CD4-positive, alpha-beta memory T cell (primary cell): ENCODE measurements at regions not wholly inside any gene's neighbourhood (a gene's known extent, or its start where the extent isn't known, plus 50 kb on each side); places are given as distances from the start of the nearest gene placed in this dataset.

ENCODE experiments used
- CTCF ChIA-PET: fragments of 350-600 bp; sonication (Branson Sonifier 250); formaldehyde crosslinking; loops from one replicate; lab custom pipeline; 2021; ENCODE audit warnings: inconsistent platforms; ENCODE audit not compliant: partially characterized antibody; lab: Charles Lee
- POLR2A ChIA-PET: fragments of 350-600 bp; sonication (Branson Sonifier 250); formaldehyde crosslinking; loops from one replicate; lab custom pipeline; 2021; ENCODE audit not compliant: partially characterized antibody; lab: Charles Lee
- DNase-seq, 5 donors: peaks; one replicate each; pipeline versions ENCODE4 v3.0.0 to v3.0.0-alpha.2; 2020 to 2022; ENCODE audit warnings: mixed read lengths in 1 of 5
- H3K27ac ChIP-seq: one replicate; pipeline ENCODE4 v1.7.0; 2013; ENCODE audit warnings: low read depth, low read length
- H3K27me3 ChIP-seq: 2 replicates; pipeline ENCODE4 v1.7.0; 2013; ENCODE audit warnings: mild to moderate bottlenecking, low read length, moderate library complexity; ENCODE audit not compliant: insufficient read depth
- H3K36me3 ChIP-seq: 2 replicates; pipeline ENCODE4 v1.7.0; 2013; ENCODE audit warnings: mild to moderate bottlenecking, low read length, moderate library complexity; ENCODE audit not compliant: insufficient read depth
- H3K4me1 ChIP-seq: 2 replicates; pipeline ENCODE4 v1.7.0; 2013; ENCODE audit warnings: mild to moderate bottlenecking, low read length, moderate library complexity; ENCODE audit not compliant: insufficient read depth
- H3K4me3 ChIP-seq, 2 donors: one replicate each; pipeline ENCODE4 v1.7.0; 2013; ENCODE audit warnings: low read length in 2 of 2, mild to moderate bottlenecking in 1 of 2
- H3K9me3 ChIP-seq, 2 donors: one replicate each; pipeline ENCODE4 v1.7.0; 2013; ENCODE audit warnings: low read length in 2 of 2, control low read depth in 1 of 2; ENCODE audit not compliant: control insufficient read depth in 1 of 2
- H3K27ac Mint-ChIP-seq, 7 donors: one replicate each; pipeline ENCODE4 v1.8.0; 2020 to 2021; ENCODE audit warnings: mixed read lengths in 7 of 7, mild to moderate bottlenecking in 6 of 7, inconsistent platforms in 3 of 7, moderate library complexity in 3 of 7
- H3K27me3 Mint-ChIP-seq, 2 donors: one replicate each; pipeline ENCODE4 v1.8.0; 2020 to 2021; ENCODE audit warnings: mixed read lengths in 2 of 2
- H3K36me3 Mint-ChIP-seq, 2 donors: one replicate each; pipeline ENCODE4 v1.8.0; 2020 to 2021; ENCODE audit warnings: mixed read lengths in 2 of 2, inconsistent platforms in 1 of 2, mild to moderate bottlenecking in 1 of 2
- H3K4me1 Mint-ChIP-seq, 4 donors: one replicate each; pipeline ENCODE4 v1.8.0; 2020 to 2021; ENCODE audit warnings: mixed read lengths in 4 of 4, mild to moderate bottlenecking in 1 of 4
- H3K4me3 Mint-ChIP-seq, 8 donors: one replicate each; pipeline ENCODE4 v1.8.0; 2020 to 2021; ENCODE audit warnings: mixed read lengths in 8 of 8, mild to moderate bottlenecking in 7 of 8, moderate library complexity in 6 of 8, inconsistent platforms in 3 of 8
- H3K9me3 Mint-ChIP-seq, 8 donors: one replicate each; pipeline ENCODE4 v1.8.0; 2020 to 2021; ENCODE audit warnings: mixed read lengths in 8 of 8, mild to moderate bottlenecking in 5 of 8, inconsistent platforms in 3 of 8, moderate library complexity in 1 of 8
- intact Hi-C: fragments of 100-400 bp; cut with micrococcal nuclease; formaldehyde crosslinking; loops from one replicate; pipeline ENCODE4 v1.15.1; 2023

GRCh38 chr2:239891698-239892097, 133.4 kb downstream of the NDUFA10 start:
- no peak for DNase-seq
- Mint-ChIP-seq H3K27me3 (peaks cover 11% of the 10 kb centered on the region in 2 donors), H3K4me3 (no peak overlapping the region), H3K36me3 (peaks cover 0 to 4% of the 10 kb centered on the region in 2 donors), H3K4me1 (no peaks in the 10 kb centered on the region), H3K27ac (no peak overlapping the region), H3K9me3 (peaks cover 0 to 3% (median under 1%) of the 10 kb centered on the region in 8 donors)
- Histone ChIP-seq H3K27me3 (no peaks in the 10 kb centered on the region), H3K27ac (no peak overlapping the region), H3K9me3 (no peaks in the 10 kb centered on the region), H3K36me3 (no peaks in the 10 kb centered on the region), H3K4me1 (no peaks in the 10 kb centered on the region), H3K4me3 (no peak overlapping the region)
- intact Hi-C loops, result no loop called here
- CTCF ChIA-PET, result no interaction called here
- POLR2A ChIA-PET, result no interaction called here

- Histone ChIP-seq H3K27ac (no peak overlapping the region), H3K9me3 (no peaks in the 10 kb centered on the region), H3K27me3 (no peaks in the 10 kb centered on the region), H3K4me1 (no peaks in the 10 kb centered on the region), H3K36me3 (no peaks in the 10 kb centered on the region), H3K4me3 (no peak overlapping the region)
- DNase-seq, result no peak
- Mint-ChIP-seq H3K4me3 (no peak overlapping the region), H3K27ac (no peak overlapping the region), H3K36me3 (no peaks in the 10 kb centered on the region), H3K4me1 (no peaks in the 10 kb centered on the region), H3K27me3 (peaks cover 10 to 11% of the 10 kb centered on the region in 2 donors), H3K9me3 (peaks cover 0 to 15% (median 9%) of the 10 kb centered on the region in 8 donors)
- CTCF ChIA-PET, result no interaction called here
- intact Hi-C loops, result no loop called here
- POLR2A ChIA-PET, result no interaction called here
Observed at GRCh38 chr2:239890206-239890746, 134.9 kb downstream of the NDUFA10 start.

- no peak for DNase-seq
- Mint-ChIP-seq H3K27ac (no peak overlapping the region), H3K9me3 (peaks cover 0 to 21% (median 15%) of the 10 kb centered on the region in 8 donors), H3K27me3 (peaks cover 6 to 9% of the 10 kb centered on the region in 2 donors), H3K36me3 (peaks cover under 1 to 3% of the 10 kb centered on the region in 2 donors), H3K4me1 (no peaks in the 10 kb centered on the region), H3K4me3 (no peak overlapping the region)
- Histone ChIP-seq H3K36me3 (no peaks in the 10 kb centered on the region), H3K9me3 (no peaks in the 10 kb centered on the region), H3K4me3 (no peak overlapping the region), H3K27ac (no peak overlapping the region), H3K27me3 (no peaks in the 10 kb centered on the region), H3K4me1 (no peaks in the 10 kb centered on the region)
- POLR2A ChIA-PET, result no interaction called here
- intact Hi-C loops, result no loop called here
- CTCF ChIA-PET, result no interaction called here
Observed at GRCh38 chr2:239889641-239890121, 135.5 kb downstream of the NDUFA10 start.

GRCh38 chr2:239887604-239888003, 137.5 kb downstream of the NDUFA10 start:
- ChIA-PET POLR2A (no interaction called here), CTCF (no interaction called here)
- Mint-ChIP-seq H3K27me3 (no peaks in the 10 kb centered on the region), H3K27ac (no peak overlapping the region), H3K9me3 (peaks cover 0 to 28% (median 19%) of the 10 kb centered on the region in 8 donors), H3K36me3 (peaks cover 2 to 6% of the 10 kb centered on the region in 2 donors), H3K4me1 (no peaks in the 10 kb centered on the region), H3K4me3 (no peak overlapping the region)
- intact Hi-C loops, result no loop called here
- Histone ChIP-seq H3K27ac (no peak overlapping the region), H3K4me1 (peaks cover under 1% of the 10 kb centered on the region), H3K27me3 (no peaks in the 10 kb centered on the region), H3K9me3 (no peaks in the 10 kb centered on the region), H3K36me3 (no peaks in the 10 kb centered on the region), H3K4me3 (no peak overlapping the region)
- DNase-seq, result no peak

- peaks cover 2 to 6% of the 10 kb centered on the region in 2 donors for H3K36me3 Mint-ChIP-seq
- peaks cover 4 to 8% (median 5%) of the 10 kb centered on the region in 4 donors for H3K4me1 Mint-ChIP-seq
- intact Hi-C loops, result no loop called here
- DNase-seq, result no peak
- no peak overlapping the region for H3K4me3 ChIP-seq
- H3K27ac Mint-ChIP-seq, result no peak overlapping the region
- no peak overlapping the region for H3K27ac ChIP-seq
- H3K4me3 Mint-ChIP-seq, result no peak overlapping the region
- peaks cover 0 to 28% (median 19%) of the 10 kb centered on the region in 8 donors for H3K9me3 Mint-ChIP-seq
- H3K36me3 ChIP-seq, result no peaks in the 10 kb centered on the region
- POLR2A ChIA-PET, result no interaction called here
- H3K27me3 Mint-ChIP-seq, result peaks cover 1 to 4% of the 10 kb centered on the region in 2 donors
- CTCF ChIA-PET, result no interaction called here
- peaks cover 8% of the 10 kb centered on the region for H3K4me1 ChIP-seq
- no peaks in the 10 kb centered on the region for H3K9me3 ChIP-seq
- no peaks in the 10 kb centered on the region for H3K27me3 ChIP-seq
Observed at GRCh38 chr2:239886781-239887180, 138.4 kb downstream of the NDUFA10 start.

- intact Hi-C loops, result no loop called here
- H3K27ac Mint-ChIP-seq, result no peak overlapping the region
- peaks cover 4 to 13% (median 5%) of the 10 kb centered on the region in 4 donors for H3K4me1 Mint-ChIP-seq
- Histone ChIP-seq H3K4me3 (no peak overlapping the region), H3K27ac (no peak overlapping the region), H3K9me3 (no peaks in the 10 kb centered on the region), H3K36me3 (no peaks in the 10 kb centered on the region), H3K4me1 (peaks cover 8% of the 10 kb centered on the region), H3K27me3 (no peaks in the 10 kb centered on the region)
- ChIA-PET CTCF (interaction anchor here (1.2 to 1.9 kb wide), 3 partner anchors 9 to 617 kb away, joined by 3 to 13 read pairs (median 4); no protein-coding TSS in a partner anchor), POLR2A (no interaction called here)
- peaks cover 0 to 28% (median 19%) of the 10 kb centered on the region in 8 donors for H3K9me3 Mint-ChIP-seq
- H3K27me3 Mint-ChIP-seq, result peaks cover 1 to 4% of the 10 kb centered on the region in 2 donors
- H3K36me3 Mint-ChIP-seq, result peaks cover 2 to 6% of the 10 kb centered on the region in 2 donors
- no peak for DNase-seq
- no peak overlapping the region for H3K4me3 Mint-ChIP-seq
Observed at GRCh38 chr2:239884875-239885274, 140.3 kb downstream of the NDUFA10 start.

GRCh38 chr2:239884051-239884405, 141.1 kb downstream of the NDUFA10 start:
- no peak overlapping the region for H3K27ac Mint-ChIP-seq
- DNase-seq, result no peak
- Histone ChIP-seq H3K27me3 (no peaks in the 10 kb centered on the region), H3K9me3 (no peaks in the 10 kb centered on the region), H3K4me3 (no peak overlapping the region), H3K27ac (no peak overlapping the region), H3K4me1 (peaks cover 8% of the 10 kb centered on the region), H3K36me3 (no peaks in the 10 kb centered on the region)
- ChIA-PET POLR2A (no interaction called here), CTCF (interaction anchor here (1.1 to 5.7 kb wide), 2 partner anchors 43 to 617 kb away, joined by 3 to 34 read pairs; no protein-coding TSS in a partner anchor)
- peaks cover 2 to 6% of the 10 kb centered on the region in 2 donors for H3K36me3 Mint-ChIP-seq
- H3K4me1 Mint-ChIP-seq, result peaks cover 4 to 13% (median 6%) of the 10 kb centered on the region in 4 donors
- H3K9me3 Mint-ChIP-seq, result peaks cover 0 to 28% (median 19%) of the 10 kb centered on the region in 8 donors
- intact Hi-C loops, result no loop called here
- no peak overlapping the region for H3K4me3 Mint-ChIP-seq
- H3K27me3 Mint-ChIP-seq, result peaks cover 1 to 4% of the 10 kb centered on the region in 2 donors
